Erythroblast (primary cell): ENCODE measurements at regions not wholly inside any gene's neighbourhood (a gene's known extent, or its start where the extent isn't known, plus 50 kb on each side); places are given as distances from the start of the nearest gene placed in this dataset.

Experiments used
- DNase-seq, 2 experiments: peaks; one replicate each; lab custom pipeline; 2025; lab: John Stamatoyannopoulos, UW
- GATA1 ChIP-seq: IDR thresholded peaks from 2 replicates; pipeline ENCODE4 v1.6.1; 2011; ENCODE audit warnings: low read depth, mild to moderate bottlenecking, control low read depth, low read length, moderate library complexity
- POLR2A ChIP-seq: IDR thresholded peaks from 2 replicates; pipeline ENCODE4 v1.6.1; 2011; ENCODE audit warnings: mild to moderate bottlenecking, low read length

DNA sequence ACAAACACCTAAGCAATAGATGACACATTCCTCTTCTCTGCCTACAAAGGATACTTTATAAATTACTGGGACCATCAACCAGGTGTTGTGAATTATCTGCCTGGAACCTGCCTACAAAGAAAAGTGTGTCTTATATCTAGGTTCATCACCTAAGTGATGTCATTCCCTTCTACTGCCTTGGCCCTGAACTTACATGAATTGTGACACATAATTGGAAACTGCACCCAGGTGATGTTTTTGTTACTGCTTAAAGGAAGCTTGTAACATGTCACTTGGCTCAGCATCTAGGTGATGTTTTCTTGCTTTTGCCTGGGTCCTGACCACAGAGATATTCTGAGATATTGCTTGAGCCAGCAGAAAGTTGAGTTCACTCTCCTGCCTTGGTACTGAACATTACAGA is 870.5 kb upstream of the TSPY4 start:
- no peak for DNase-seq
- TF ChIP-seq POLR2A, result no peak
- TF ChIP-seq GATA1, result no peak

DNA sequence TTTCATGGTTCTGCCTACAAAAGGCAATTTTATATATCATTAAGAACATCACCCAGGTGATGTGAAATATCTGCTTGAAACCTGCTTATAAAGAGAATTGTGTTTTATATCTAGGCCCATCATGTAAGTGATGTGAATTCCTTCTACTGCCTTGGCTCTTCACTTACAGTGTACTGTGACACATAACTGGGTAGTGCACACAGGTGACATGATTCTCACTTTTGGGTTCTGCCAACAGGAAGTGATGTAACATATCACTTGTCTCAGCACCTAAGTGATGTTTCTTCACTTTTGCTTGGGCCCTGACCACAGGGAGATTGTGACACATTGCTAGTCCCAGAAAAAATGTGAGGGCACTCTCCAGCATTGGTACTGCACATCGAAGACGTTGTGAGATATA is 867.0 kb upstream of the TSPY4 start:
- TF ChIP-seq GATA1, result no peak
- no peak for TF ChIP-seq POLR2A
- no peak for DNase-seq

DNA sequence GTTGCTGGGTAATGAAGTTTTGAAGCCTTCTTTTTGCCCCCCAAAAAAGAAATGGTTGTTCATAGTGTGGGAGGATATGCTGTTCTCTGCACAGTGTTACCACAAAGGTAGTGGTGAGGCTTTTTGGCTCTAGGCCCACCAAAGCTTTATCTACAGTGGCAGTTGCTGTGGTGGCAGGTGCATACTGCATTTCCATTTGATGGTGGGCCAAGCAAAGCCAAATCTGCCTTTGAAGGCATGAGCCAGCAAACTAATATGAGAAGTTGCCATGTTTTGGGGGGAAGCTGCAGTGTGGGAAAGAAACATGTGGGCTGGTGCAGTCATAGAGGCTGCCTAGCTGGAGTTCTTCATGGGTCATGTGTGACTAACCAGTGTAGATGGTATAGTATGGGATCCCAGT is 858.1 kb upstream of the TSPY4 start:
- TF ChIP-seq POLR2A, result no peak
- TF ChIP-seq GATA1, result no peak
- no peak for DNase-seq

- DNase-seq, result no peak
- TF ChIP-seq POLR2A (no peak), GATA1 (no peak)
Measured at GRCh38 chrY:8488955-8489354, 848.3 kb upstream of the TSPY4 start.

- no peak for DNase-seq
- TF ChIP-seq GATA1 (no peak), POLR2A (no peak)
Measured at GRCh38 chrY:8489880-8490630, 847.2 kb upstream of the TSPY4 start.

GRCh38 chrY:8494396-8494795 is 842.9 kb upstream of the TSPY4 start:
- no peak for TF ChIP-seq POLR2A
- TF ChIP-seq GATA1, result no peak
- no peak for DNase-seq

DNA sequence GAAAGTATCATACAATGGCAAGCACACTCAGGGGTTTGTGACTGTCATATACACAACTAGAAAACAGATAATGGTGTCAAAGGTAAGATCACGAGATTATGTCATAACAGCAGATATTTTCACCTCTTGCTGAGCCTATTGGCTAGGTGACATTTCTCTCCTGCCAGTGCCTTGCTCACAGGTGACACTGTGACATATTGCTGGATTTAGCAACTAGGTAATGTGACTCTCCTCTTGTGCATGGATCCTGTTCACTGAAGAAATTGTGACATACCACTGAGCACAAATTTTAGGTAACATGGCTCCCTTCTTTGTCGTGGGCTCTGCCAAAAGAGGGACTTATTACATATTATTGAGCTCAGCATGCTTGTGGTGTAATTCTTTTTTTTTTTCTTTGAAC is 842.0 kb upstream of the TSPY4 start:
- DNase-seq, result no peak
- TF ChIP-seq POLR2A (no peak), GATA1 (no peak)

- no peak for DNase-seq
Measured at GRCh38 chrY:8500888-8501287, 836.4 kb upstream of the TSPY4 start.

DNA sequence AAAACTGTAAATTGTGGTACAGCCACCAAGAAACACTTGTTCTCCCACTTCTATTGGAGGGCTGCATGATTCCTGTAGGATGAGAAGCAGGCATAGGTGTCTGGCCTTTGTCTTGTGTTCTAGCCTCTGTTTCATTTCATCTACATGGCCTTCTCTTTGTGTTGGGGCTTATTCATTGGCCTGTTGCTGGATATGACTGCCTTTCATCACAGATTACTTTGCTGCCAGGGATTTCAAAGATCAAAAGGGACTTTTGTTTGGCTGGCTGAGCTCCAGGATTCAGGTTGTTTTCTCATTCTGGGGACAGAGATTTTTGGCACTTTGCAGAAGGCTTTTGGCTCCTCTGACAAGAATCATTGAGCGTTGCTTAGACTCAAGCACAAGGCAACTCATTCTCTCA is 803.8 kb upstream of the TSPY4 start:
- TF ChIP-seq POLR2A, result no peak
- TF ChIP-seq GATA1, result no peak
- no peak for DNase-seq

More at GRCh38 chrY:8500888-8501287, 836.4 kb upstream of the TSPY4 start:
- no peak for TF ChIP-seq GATA1
- TF ChIP-seq POLR2A, result no peak

GRCh38 chrY:8535704-8536103 is 801.6 kb upstream of the TSPY4 start:
- TF ChIP-seq GATA1 (no peak), POLR2A (no peak)

DNA sequence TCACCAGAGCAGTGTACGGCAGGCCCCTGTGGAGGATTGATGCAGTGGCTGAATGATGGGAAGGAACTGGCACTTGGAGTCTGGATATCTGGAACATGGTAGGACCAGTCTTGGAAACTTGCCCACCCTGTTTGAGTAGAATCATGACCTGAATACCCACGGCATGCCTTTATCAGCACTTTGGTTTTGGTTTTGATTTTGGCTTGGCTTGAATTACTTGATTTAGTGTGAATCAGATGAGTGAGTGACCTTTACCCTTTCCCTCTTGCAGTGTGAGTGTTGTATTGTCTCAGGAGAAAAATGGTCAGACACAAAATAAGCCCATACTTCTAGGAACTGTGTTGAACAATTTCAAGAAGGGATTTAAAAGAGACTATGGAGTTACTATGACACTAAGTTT is 801.0 kb upstream of the TSPY4 start:
- TF ChIP-seq GATA1 (no peak), POLR2A (no peak)
- no peak for DNase-seq

More at GRCh38 chrY:8535704-8536103, 801.6 kb upstream of the TSPY4 start:
- no peak for DNase-seq

DNA sequence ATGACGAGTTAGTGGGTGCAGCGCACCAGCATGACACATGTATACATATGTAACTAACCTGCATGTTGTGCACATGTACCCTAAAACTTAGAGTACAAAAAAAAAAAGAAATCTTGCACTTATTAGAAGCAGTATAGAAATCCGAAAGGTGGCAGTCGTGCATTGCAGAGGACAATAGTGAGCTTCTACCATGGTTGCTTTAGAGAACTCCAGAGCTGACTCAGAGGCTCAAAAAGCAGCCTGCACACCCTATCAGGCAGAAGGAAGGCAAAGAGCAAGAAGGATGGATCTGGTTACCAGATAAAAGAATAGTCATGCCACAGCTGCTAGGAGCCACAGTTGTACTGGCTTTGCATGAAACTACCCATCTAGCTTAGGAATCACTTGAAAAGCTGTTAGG is 796.0 kb upstream of the TSPY4 start:
- DNase-seq, result no peak
- no peak for TF ChIP-seq GATA1
- TF ChIP-seq POLR2A, result no peak

DNA sequence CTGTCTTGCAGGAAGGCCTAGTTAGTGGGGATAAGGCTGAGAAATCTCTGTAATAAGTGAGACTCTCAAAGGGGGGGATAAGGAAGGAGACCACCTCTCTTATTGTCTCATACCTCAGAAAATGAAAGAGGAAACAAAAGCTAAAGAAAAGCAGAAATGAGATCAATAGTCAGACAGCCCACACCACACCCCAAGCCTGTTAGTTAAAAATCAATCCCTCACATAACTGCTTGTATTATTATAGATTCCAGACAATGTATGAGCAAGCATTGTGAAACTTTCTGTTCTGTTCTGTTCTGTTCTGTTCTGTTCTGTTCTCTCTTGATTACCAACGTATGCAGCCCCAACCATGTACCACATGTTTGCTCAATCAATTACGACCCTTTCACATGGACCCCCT is 792.5 kb upstream of the TSPY4 start:
- TF ChIP-seq GATA1 (no peak), POLR2A (no peak)

GRCh38 chrY:8547931-8548330 is 789.3 kb upstream of the TSPY4 start:
- TF ChIP-seq GATA1, result no peak
- no peak for DNase-seq

More for the DNA sequence above, 792.5 kb upstream of the TSPY4 start:
- no peak for DNase-seq

GRCh38 chrY:8551323-8551722 is 785.9 kb upstream of the TSPY4 start:
- TF ChIP-seq POLR2A, result no peak
- TF ChIP-seq GATA1, result no peak
- no peak for DNase-seq
